ENCODE measurements at regions not wholly inside any gene's neighbourhood (a gene's known extent, or its start where the extent isn't known, plus 50 kb on each side); places are given as distances from the start of the nearest gene placed in this dataset.
"Not testable (repeated sequence)": the region's sequence is repeated elsewhere in the genome, so short reads cannot be mapped to it uniquely, and the experiment has no call there.

DNA sequence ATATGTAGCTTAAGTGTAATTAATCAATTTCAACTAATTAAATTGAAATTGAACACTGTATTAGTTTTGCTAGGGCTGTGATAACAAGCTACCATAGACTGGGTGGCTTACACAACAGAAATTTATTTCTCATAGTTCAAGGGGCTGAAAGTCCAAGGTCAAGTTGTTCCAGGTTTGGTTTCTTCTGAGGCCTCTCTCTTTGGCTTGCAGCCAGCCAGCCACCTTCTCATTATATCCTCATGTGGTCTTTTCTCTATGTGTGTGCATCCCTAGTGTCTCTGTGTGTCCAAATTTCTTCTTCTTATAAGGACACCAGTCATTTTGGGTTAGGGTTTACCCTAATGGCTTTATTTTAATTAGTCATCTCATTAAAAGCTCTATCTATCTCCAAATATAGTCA is 611.7 kb downstream of the UTRN start:
- no peak for DNase-seq

DNA sequence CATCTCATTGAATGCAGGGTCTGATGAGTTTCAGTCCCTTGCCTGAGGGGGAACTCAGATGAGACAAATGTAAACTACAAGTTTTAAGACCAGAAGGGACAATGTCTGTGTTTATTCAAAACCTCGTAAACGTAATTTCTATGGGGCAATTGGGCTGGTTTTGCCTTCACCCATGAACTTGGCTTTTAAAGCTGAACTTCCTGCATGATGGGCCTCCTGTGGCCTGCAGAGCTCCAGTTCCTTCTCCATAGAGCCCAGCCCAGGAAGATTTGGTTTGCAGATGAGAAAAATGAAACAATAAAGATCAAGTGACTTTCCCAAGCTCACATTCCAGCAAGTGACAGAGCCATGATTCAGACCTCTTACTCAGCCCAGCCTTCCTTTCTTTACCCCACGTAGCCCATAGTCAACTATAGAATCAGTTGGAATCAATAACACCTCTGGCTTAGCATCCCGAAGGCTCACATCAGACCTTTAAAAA is 612.3 kb downstream of the UTRN start:
- no peak for DNase-seq

DNA sequence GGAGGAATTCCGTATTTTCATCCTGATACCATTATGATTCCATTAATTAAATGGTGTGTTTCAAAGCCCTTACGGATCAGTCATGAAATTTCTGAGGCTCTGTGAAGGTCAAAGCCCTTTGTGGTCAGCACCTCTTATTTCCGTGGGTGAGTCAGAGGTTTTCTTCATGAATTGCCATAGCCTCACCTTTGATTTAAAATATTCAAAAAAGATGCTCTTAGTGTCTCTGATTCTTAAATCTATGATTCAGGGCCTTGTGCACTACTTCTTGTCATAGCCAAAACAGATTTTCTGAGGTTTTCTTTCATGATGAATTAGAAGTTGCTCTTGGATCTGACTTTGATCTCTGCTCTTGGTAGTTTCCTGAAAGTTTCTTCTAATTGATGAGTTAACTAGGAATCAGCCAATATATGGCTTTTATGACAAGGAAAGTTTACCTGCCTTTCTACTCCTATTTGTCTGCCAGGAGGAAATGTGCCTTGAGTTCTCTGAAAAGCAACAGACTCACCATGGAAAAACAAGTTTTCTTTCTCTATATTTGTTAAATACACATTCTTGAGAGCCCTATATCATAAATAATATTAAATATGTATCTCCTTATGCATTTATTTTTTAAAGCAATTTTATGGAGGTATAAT is 613.0 kb downstream of the UTRN start:
- no peak for DNase-seq

DNA sequence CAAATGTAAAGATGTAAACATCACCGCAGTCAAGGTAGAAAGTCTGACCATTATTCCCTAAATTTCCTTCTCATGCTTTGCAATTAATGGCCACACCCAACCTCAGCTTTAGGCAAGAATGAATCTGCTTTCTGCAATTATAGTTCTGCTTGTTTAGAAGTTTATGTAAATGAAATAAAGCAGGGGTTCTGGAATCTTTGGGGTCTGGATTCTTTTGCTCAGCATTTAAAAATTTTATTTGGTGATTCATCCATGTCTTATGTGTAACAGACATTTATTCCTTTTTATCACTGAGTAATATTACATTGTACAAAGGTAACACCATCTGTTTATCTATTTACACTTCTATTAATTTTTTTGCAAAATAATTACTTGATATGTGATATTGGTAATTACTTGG is 613.6 kb downstream of the UTRN start:
- no peak for DNase-seq

DNA sequence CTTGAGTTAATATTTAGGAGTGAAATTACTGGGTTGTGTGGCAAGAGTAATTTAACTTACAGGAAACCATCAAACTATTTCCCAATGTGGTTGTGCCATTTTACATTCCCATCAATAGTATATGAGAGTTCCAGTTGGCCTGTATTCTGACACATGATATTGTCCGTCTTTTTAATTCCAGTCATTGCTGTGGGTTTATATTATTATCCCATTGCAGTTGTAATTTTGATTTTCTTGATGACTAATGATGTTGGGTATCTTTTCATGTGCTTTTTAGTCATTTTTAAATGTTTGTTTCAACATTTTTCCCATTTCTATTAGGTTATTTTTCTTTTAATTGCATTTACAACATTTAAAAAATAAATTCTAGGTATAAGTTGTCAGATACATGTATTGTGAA is 614.0 kb downstream of the UTRN start:
- no peak for DNase-seq

DNA sequence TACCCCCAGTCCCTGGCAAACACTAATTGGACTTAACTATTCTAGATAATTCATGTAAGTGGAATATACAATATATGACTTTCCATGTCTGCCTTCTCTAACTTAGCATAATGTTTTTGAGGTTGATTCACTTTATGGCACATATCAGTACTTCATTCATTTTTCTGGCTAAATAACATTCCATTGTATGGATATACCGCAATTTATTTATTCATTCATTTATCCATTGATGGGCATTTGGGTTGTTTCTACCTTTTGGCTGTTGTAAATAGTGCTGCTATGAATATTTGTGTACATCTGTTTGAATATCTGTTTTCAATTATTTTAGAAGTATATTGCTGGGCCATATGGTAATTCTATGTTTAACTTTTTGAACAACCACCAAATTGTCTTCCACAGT is 616.3 kb downstream of the UTRN start:
- DNase-seq = no peak

DNA sequence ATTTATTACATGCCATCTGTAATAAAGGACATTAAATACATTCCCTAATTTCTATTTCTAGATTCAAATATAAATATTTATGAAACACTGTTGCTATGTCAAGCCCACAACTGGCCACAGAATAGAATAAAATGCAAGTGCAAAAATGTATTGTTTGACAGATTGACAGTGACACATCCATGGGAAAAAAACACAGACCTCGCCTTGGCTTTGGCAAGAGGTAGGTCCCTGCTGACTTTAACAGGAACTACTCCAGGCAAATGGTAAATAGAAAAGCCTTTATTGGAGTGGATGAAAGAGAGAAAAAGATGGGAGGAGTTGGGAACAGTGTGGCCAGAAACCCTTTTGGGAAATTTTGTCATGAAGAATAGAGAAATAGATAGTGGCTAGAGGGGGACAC is 622.9 kb downstream of the UTRN start:
- DNase-seq = no peak

DNA sequence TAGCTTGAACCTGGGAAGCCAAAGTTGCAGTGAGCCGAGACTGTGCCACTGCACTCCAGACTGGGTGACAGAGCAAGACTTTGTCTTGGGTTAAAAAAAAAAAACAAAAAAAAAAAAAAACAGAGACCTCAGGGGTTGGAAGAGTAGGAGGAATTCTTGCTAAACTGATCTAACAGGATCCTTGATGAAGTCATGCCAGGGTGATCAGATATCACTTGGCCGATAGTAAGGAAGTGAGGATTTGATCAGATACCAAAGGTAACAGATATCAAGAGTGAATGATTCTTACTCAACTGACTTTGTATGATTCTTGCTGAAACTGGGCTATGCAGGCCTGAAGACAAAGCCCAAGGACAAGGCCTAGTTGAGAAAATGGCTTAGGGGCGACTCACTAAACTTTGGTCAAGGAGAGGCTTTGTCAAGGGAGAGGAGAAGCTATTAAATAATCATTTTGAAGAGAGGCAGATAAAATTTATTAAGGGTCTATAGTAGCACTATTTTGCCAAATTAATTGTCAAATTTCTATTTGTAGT is 624.7 kb downstream of the UTRN start:
- DNase-seq = no peak

DNA sequence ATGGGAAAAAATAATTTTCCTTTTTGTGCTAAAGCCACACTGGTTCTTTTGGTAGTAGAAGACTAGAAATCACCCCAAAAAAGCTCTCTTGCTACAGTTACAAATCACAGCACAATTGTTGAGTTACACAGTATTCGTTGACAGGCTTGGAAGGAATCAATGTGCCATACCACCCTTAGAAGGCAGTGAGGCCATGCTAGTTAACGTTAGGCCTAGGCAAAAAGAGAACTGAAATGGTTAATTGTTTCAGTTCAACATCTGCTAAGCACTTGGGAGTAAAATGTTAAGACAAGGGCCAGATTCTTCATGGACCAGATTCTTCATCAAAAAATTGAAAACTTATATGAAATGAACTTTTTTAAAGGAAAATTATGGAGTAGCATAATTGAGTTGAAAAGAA is 626.2 kb downstream of the UTRN start:
- DNase-seq = no peak

DNA sequence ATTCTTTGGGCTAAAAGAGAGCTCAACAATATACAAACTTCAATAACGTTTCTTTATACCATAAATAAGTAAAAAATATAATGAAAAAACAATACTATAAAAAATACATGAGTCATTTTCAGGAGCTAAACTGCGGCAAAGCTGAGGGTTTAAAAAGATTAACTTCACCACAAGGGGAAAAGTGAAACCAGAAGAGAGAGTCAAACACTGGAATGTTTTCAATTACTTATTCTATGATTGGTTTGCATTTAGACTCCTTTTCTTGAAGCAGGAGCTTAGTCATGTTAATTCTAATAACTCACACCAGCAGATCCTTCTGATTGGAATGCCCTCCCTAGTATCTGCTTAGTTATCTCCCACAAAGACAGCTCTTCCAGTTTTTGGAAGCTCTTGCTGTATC is 627.3 kb downstream of the UTRN start:
- DNase-seq = no peak

DNA sequence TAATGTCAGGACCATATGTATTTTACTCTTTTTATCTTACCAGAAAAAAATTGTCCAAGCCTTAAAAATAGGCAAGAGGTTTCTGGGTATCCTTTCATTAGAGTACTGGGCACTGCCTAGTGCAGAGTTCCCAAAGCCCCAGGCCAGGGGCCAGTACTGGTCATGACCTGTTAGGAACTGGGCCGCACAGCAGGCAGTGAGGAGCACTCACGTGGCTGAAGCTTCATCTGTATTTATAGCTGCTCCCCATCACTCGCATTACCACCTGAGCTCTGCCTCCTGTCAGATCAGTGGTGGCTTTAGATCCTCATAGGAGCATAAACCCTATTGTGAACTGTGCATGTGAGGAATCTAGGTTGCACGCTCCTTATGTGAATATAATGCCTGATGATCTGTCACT is 632.9 kb downstream of the UTRN start:
- no peak for DNase-seq

DNA sequence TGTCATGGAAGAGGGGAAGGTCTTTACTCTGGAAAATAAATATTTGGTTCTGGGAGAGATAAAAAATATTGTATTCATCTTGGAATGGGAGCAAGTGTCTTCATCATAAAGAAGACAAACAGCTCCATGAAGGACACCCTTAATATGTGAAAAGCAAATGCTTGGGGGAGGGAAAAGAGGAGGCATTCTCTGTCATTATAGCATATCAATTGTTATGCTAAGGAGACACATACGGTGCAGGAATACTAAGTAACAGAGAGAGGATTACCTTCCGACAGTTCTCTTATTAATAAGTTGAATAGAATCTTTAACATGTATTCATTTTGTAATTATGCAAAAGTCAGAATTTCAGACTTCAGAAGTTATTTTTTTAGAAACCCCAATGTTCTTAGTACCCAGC is 634.4 kb downstream of the UTRN start:
- DNase-seq = no peak

DNA sequence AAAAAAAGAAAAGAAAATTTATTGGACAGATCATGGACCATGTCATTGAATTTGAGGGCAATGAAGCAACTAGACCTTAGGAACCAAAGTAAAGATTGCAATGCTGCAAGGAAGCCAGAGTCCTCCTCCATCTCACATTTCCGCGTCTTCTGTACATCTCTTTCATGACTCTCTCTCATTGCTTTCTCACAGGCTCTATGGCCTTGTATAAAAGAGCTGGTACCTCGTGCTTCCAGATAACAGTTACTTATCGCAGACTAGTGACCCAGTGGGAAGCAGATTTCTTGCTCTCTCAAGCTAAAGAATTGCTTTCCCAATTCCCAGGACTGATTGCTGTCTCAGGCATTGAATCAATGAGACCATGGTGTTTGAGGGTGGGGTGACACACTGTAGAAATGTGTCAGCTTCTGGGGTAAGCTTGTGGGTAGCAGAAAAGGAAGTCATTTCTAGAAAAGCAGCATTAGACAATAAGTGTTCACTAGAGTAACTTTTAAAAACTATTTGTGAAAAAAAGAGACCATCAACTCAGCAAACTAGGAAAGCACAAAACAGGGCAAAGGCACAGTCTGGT is 635.3 kb downstream of the UTRN start:
- DNase-seq = no peak

DNA sequence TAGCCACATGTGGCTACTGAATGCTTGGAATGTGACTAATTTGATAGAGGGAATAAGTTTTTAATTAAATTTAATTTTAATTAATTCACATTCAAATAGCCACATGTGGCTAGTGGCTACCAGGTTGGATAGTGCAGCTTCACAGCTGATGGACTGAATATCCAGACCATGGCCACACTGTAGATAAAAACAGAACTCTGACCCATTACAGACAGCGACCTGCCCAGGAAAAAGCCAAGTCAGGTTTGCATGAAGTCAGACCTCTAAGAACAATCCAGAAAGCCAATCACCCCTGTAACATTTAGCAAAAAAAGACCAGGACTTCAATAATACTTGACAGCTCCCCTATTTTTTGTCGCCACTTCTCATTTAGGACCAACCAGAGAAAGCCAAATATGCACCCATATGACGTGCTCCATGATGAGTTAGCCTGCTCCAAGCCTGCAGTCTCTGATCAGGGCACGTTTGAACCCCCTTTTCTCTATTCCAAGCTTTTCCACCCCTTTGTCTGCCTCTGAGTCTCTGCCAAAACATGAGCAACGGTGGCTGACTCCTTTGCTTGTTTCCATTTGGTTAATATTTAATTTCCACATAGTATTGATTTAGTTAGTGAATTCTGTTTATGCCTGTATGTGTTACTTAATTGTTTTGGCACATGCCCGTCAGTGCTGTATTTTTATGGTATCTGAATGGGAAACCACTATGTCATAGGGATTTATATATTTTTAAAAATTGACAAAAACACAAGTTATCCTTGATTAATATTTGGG is 636.3 kb downstream of the UTRN start:
- DNase-seq = no peak

DNA sequence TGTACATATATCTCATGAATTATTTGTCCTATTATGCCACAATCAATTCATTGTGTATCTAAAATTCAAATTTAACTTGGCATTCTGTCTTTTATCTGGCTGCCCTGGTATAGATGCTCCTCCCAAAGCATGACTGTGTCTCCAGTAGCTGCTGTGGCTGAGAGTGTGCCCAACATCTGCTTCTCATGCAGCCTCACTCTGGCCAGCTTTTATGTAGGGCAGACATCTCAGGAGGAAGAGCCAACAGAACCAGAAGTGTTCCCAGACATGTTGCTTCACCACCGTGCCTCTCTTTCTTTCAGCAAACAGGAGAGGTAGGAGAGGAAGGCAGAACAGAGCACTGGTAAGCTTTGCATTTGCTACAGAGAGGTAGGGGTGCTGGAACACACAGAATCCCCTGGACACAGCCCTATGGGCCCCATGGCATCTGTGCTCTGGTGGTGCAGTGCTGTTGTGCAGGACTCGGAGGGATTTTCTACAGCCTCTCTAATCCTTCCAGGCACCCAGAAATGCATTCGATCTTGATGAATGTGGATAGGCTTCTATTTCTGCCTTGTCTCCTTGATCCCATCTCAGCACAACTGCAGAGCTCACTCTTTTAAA is 637.1 kb downstream of the UTRN start:
- no peak for DNase-seq

DNA sequence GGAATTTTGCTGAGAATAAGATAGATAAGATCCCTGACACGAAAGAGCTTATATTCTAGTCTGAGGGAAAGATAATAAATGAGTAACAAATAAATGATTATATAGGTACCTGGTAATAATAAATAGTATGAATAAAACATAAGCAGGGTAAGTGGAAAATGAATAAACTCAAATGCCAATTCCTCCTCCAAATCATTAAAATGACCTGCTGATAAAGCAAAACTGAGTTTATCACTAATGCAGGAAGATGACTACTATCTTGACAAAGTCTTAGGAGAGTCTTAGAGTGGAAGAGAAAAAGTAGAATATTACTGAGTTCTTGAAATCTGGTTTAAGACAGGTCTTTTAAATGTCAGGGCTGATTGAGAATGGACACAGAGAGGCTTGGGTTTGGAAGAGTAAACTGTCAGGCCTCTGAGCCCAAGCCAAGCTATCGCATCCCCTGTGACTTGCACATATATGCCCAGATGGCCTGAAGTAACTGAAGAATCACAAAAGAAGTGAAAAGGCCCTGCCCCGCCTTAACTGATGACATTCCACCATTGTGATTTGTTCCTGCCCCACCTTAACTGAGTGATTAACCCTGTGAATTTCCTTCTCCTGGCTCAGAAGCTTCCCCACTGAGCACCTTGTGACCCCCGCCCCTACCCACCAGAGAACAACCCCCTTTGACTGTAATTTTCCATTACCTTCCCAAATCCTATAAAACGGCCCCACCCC is 637.8 kb downstream of the UTRN start:
- DNase-seq = not testable (repeated sequence)

DNA sequence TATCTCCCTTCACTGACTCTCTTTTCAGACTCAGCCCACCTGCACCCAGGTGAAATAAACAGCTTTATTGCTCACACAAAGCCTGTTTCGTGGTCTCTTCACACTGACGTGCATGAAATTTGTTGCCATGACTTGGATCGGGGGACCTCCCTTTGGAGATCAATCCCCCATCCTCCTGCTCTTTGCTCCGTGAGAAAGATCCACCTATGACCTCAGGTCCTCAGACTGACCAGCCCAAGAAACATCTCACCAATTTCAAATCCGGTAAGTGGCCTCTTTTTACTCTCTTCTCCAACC is 638.3 kb downstream of the UTRN start:
- not testable (repeated sequence) for DNase-seq

DNA sequence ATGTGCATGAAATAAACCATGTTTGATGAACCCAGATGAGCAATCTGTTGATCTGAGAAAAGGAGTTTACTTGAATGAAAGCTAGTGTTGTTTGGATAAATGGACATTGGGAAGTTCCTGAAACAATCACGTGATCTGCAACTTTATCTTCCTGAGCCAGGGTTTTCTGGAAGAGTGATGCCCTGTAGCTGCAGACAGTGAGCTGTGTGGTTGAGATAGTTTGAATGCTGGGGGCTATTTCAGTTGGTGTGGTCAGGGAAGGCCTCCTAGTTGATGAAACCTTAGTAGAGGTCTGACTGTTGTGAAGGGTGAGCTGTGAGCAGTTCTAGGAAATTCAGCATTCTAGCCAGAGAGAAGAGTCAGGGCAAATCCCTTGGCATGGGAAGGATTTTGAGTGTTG is 643.7 kb downstream of the UTRN start:
- DNase-seq = no peak

DNA sequence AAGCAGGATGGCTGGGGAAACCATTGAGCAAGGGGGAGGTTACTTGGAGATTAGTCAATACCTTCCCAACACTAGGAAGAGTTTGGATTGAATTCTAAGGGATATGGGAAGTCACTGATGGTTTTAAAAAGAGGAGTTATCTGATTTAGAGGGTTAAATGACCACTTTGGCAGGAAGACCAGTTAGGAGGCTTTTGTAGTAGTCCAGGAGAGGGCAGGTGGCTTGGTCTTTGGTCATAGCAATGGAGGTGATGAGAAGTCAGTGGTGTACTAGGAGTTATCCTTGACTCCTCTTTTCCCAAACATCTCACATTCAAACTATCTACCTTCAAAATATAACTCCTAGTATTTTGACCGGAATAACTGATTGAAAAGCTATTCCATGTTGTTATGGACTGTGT is 644.1 kb downstream of the UTRN start:
- no peak for DNase-seq

DNA sequence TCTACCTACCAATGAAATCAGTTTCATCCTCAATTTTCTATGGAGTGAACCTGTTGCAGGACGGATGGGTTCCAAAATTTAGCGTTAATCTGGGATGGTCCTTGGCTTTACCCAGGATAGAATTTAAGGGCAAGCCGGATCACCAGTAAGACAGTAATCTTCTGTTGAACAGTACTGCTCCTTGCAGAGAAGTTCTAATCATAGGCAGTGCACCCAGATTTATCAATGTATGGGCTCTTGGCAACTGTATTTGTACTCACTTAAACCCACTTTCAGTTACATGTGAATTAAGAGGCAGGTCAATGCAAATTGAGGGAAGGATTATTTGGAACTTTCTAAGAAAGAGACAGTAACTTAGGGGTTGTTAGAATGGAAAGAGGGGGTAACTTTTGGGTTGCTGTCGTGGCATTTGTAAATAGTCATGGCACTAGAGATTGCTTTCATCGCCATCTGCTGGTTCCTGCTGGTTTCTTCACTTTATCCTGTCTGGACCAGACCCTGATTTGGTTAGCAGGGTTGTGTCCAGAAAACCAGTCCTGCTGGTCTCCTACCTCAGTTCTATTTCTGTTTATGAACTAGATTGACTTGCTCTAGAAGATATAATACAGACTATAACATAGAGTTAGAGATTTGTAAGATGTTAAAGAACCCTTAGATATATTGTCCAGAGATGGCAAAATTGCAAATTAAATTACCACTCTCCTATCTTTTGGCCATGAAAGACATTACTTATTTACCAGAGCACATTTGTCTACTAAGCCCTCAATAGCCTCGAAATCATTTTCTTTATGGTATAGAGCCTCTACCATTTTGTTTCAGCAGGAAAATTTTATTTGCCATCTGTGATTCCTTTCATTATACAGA is 646.3 kb downstream of the UTRN start:
- no peak for DNase-seq

DNA sequence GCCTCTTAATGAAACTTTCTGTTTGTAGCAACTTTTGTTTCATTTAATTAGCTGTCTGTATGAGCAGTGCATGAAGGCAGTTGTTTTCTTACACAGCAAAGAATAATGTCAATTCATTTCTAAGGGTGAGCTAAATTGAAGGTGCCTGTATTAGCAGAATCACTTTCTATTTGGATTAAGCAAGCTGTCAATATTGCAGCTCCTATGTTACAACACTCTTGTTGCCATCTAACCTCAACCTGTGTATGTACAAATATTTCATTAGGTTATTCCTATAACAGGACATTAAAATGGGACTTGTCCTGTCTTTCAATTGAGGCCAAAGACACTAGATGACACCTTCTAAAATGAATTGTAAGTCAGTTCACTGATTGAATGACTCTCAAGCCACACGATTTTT is 647.5 kb downstream of the UTRN start:
- DNase-seq = no peak

DNA sequence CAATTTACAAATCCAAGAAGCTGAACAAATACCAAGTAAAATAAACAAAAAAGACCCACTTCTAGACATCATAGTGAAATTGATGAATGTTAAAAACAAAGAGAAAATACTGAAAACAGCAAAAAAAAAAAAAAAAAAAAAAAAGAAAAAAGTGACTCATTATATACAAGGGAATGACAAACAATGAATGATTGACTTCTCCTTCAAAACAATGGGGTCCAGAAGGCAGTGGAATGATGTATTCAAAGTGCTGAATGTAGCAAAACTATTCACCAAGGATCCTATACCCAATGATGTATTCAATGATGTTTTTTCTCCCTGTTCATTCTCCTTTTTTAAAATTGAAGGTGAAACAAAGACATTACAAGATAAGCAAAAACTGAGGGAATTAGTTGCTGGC is 650.0 kb downstream of the UTRN start:
- DNase-seq = no peak
